SK-N-MC (cell line): ENCODE measurements at regions not wholly inside any gene's neighbourhood (a gene's known extent, or its start where the extent isn't known, plus 50 kb on each side); places are given as distances from the start of the nearest gene placed in this dataset.
"Not testable (repeated sequence)": the region's sequence is repeated elsewhere in the genome, so short reads cannot be mapped to it uniquely, and the experiment has no call there.

Source experiments
- DNase-seq: peaks from one replicate; pipeline ENCODE4 v3.0.0-alpha.2; 2011; ENCODE audit warnings: low read depth, low spot score
- H3K27ac ChIP-seq: fragments of 200-600 bp; sonication (generic); 2 replicates; pipeline ENCODE4 v1.5.1; 2016; ENCODE audit warnings: mixed run types
- H3K36me3 ChIP-seq: fragments of 200-600 bp; sonication (generic); 2 replicates; pipeline ENCODE4 v1.6.1; 2017; ENCODE audit warnings: antibody characterized with exemption, low read length, mixed read lengths; ENCODE audit not compliant: insufficient read depth
- H3K4me3 ChIP-seq: fragments of 200-600 bp; sonication (generic); 2 replicates; pipeline ENCODE4 v1.5.1; 2016
- H3K9ac ChIP-seq: fragments of 200-600 bp; sonication (generic); 2 replicates; pipeline ENCODE4 v1.8.0; 2017; ENCODE audit warnings: mixed run types, mixed read lengths; ENCODE audit not compliant: insufficient read length
- H3K9me3 ChIP-seq: fragments of 200-600 bp; sonication (generic); 2 replicates; pipeline ENCODE4 v1.6.1; 2017; ENCODE audit warnings: low read depth, mild to moderate bottlenecking, antibody characterized with exemption, low read length, moderate library complexity, mixed read lengths
- EZH2 ChIP-seq: fragments of 200-600 bp; sonication (generic); IDR thresholded peaks from one replicate; pipeline ENCODE4 v1.6.1; 2017; ENCODE audit warnings: antibody characterized with exemption
- FOXP2 ChIP-seq: optimal IDR thresholded peaks from 2 replicates; pipeline ENCODE3; 2011; ENCODE audit warnings: mild to moderate bottlenecking, moderate library complexity; ENCODE audit not compliant: insufficient read depth; ENCODE audit errors: extremely low read length, control extremely low read depth
- POLR2AphosphoS5 ChIP-seq: IDR thresholded peaks from 2 replicates; pipeline ENCODE4 v1.6.1; 2012; ENCODE audit warnings: mild to moderate bottlenecking, low read depth, low read length, borderline replicate concordance

DNA sequence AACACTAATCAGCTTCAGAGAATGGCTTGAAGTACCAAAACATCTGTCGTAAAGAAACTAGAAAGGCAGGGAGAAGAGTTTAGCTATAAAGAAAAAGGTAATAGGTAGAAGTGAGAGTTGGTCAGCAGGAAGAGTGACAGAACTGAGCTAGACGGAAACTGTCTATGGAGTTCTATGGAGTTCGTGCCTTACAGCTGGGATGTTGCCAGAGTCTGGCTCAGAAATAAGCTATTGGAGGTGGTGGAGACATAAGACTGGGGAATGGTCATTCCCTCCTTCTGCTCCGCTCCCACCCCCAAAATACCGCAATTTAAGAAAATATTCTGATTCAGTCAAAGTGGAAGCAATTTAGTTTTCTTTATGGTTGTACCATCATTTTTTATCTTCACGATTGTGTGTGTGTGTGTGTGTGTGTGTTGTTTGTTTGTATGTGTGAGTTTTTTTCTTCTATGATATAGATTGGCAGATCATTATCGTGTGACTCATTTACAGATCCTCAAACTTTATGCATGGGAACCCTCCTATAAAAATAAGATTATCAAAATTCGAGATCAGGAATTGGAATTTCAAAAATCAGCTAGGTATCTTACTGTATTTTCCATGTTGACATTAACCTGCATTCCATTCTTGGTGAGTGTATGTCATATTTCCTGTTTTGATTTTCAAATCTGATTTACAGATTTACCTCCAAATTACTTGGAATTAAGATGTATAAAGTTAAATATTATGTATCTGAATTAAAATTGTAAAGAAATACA, 79.0 kb downstream of the HSPA13 start:
- H3K27ac ChIP-seq, result no peak overlapping the region
- no peak overlapping the region for H3K4me3 ChIP-seq
- H3K9ac ChIP-seq, result no peak overlapping the region
- no peak for DNase-seq
- no peaks in the 10 kb centered on the region for H3K9me3 ChIP-seq
- no peaks in the 10 kb centered on the region for H3K36me3 ChIP-seq
- TF ChIP-seq POLR2AphosphoS5 (no peak), EZH2 (no peak), FOXP2 (no peak)

GRCh38 chr21:14300074-14300473, 82.9 kb downstream of the HSPA13 start:
- H3K9ac ChIP-seq, result no peak overlapping the region
- no peaks in the 10 kb centered on the region for H3K36me3 ChIP-seq
- DNase-seq, result no peak
- no peak overlapping the region for H3K4me3 ChIP-seq
- no peak for TF ChIP-seq FOXP2
- TF ChIP-seq EZH2, result no peak
- no peak for TF ChIP-seq POLR2AphosphoS5
- H3K9me3 ChIP-seq, result no peaks in the 10 kb centered on the region
- no peak overlapping the region for H3K27ac ChIP-seq

- Histone ChIP-seq H3K9ac (no peak overlapping the region), H3K36me3 (no peaks in the 10 kb centered on the region), H3K27ac (no peak overlapping the region), H3K4me3 (no peak overlapping the region), H3K9me3 (no peaks in the 10 kb centered on the region)
- TF ChIP-seq FOXP2 (no peak), POLR2AphosphoS5 (no peak), EZH2 (no peak)
- DNase-seq, result no peak
These were observed 74.6 kb downstream of the RBM11 start for GRCh38 chr21:14290576-14290975.

DNA sequence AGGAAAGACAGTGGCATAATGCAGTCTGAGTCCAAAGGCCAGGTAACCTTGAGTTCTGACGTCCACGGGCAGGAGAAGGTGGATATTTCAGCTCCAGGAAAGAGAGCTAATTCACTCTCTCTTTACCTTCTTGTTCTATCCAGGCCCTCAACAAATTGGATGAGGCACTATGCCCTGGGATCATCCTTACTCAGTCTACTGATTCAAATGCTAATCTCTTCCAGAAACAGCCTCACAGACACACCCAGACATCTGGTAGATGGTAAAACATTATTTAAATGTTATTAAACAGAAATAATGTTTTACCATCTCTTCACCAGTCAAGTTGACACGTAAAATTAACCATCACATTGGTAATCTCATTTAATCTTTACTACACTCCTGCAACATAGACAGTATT, 73.0 kb downstream of the RBM11 start:
- H3K9ac ChIP-seq, result no peak overlapping the region
- no peak overlapping the region for H3K27ac ChIP-seq
- TF ChIP-seq POLR2AphosphoS5, result no peak
- no peak for TF ChIP-seq EZH2
- no peak for TF ChIP-seq FOXP2
- H3K9me3 ChIP-seq, result no peaks in the 10 kb centered on the region
- H3K36me3 ChIP-seq, result no peaks in the 10 kb centered on the region
- no peak overlapping the region for H3K4me3 ChIP-seq
- DNase-seq, result no peak

- TF ChIP-seq FOXP2 (no peak), POLR2AphosphoS5 (no peak), EZH2 (no peak)
- H3K27ac ChIP-seq, result no peak overlapping the region
- H3K9ac ChIP-seq, result no peak overlapping the region
- H3K4me3 ChIP-seq, result no peak overlapping the region
- DNase-seq, result no peak
- H3K9me3 ChIP-seq, result no peaks in the 10 kb centered on the region
- H3K36me3 ChIP-seq, result no peaks in the 10 kb centered on the region
These were observed 69.3 kb downstream of the RBM11 start for GRCh38 chr21:14285147-14285761.

GRCh38 chr21:14284481-14284880, 68.5 kb downstream of the RBM11 start:
- H3K27ac ChIP-seq, result no peak overlapping the region

GRCh38 chr21:14281188-14281900, 65.4 kb downstream of the RBM11 start:
- H3K9me3 ChIP-seq, H3K27ac ChIP-seq, H3K9ac ChIP-seq, DNase-seq, H3K4me3 ChIP-seq, H3K36me3 ChIP-seq: not testable (repeated sequence)

More at GRCh38 chr21:14284481-14284880, 68.5 kb downstream of the RBM11 start:
- no peak for DNase-seq
- no peaks in the 10 kb centered on the region for H3K9me3 ChIP-seq
- no peak overlapping the region for H3K4me3 ChIP-seq
- TF ChIP-seq EZH2, result no peak
- no peak for TF ChIP-seq POLR2AphosphoS5
- TF ChIP-seq FOXP2, result no peak
- H3K36me3 ChIP-seq, result no peaks in the 10 kb centered on the region
- no peak overlapping the region for H3K9ac ChIP-seq
